ENCODE measurements at regions not wholly inside any gene's neighbourhood (a gene's known extent, or its start where the extent isn't known, plus 50 kb on each side); places are given as distances from the start of the nearest gene placed in this dataset.

GRCh38 chr12:53842686-53843085, 90.9 kb upstream of the CISTR start:
- TF ChIP-seq CTCF (IDR thresholded peaks at IDR 0.05) (no peak), EZH2 (IDR thresholded peaks at IDR 0.05; ENCODE audit: borderline replicate concordance, insufficient read depth, low read depth, low read length, poor library complexity, severe bottlenecking) (no peak)
